SU-DHL-6 (cell line): ENCODE measurements at regions not wholly inside any gene's neighbourhood (a gene's known extent, or its start where the extent isn't known, plus 50 kb on each side); places are given as distances from the start of the nearest gene placed in this dataset.

Experiments used
- CTCF ChIP-seq: fragments of 200-600 bp; sonication (generic); IDR thresholded peaks from one replicate; pipeline ENCODE4 v1.5.1; 2017; ENCODE audit warnings: antibody characterized with exemption, mild to moderate bottlenecking, low read length, moderate library complexity; ENCODE audit not compliant: insufficient read depth, poor library complexity, severe bottlenecking
- EZH2phosphoT487 ChIP-seq: fragments of 200-600 bp; sonication (generic), shearing (Covaris generic); conservative IDR thresholded peaks from 2 replicates; pipeline ENCODE4 v1.6.1; 2018; ENCODE audit warnings: mild to moderate bottlenecking, antibody characterized with exemption, low read length, moderate library complexity, mixed read lengths

GRCh38 chr7:109772161-109772560 lies 1202.5 kb downstream of the DNAJB9 start:
- TF ChIP-seq CTCF (no peak), EZH2phosphoT487 (no peak)
